Medulla oblongata (tissue), 1 donor: ENCODE measurements at regions not wholly inside any gene's neighbourhood (a gene's known extent, or its start where the extent isn't known, plus 50 kb on each side); places are given as distances from the start of the nearest gene placed in this dataset.

Source experiments
- DNase-seq: peaks from one replicate; pipeline ENCODE4 v3.0.0-alpha.2; 2015; ENCODE audit errors: extremely low spot score

DNA sequence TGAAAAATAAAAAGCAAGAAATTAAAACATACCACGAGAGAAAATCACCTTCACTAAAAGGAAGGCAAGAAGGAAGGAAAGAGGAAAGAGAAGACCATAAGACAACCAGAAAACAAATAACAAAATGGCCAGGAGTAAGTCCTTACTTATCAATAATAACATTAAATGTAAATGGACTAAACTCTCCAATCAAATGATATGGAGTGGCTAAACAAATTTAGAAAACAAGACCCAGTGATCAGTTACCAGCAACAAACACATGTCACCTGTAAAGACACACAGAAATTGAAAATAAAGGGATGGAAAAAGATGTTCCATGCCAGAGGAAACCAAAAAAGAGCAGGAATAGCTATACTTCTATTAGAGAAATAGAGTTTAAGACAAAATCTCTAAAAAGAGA, 85.0 kb upstream of the SLC38A4 start:
- DNase-seq = no peak

GRCh38 chr12:46914336-46914735, 88.5 kb upstream of the SLC38A4 start:
- no peak for DNase-seq

- DNase-seq = no peak
These were observed 89.3 kb upstream of the SLC38A4 start for GRCh38 chr12:46915082-46915481.

GRCh38 chr12:46915836-46916235, 90.0 kb upstream of the SLC38A4 start:
- DNase-seq = no peak

- no peak for DNase-seq
These were observed 91.1 kb upstream of the SLC38A4 start for GRCh38 chr12:46916796-46917419.

GRCh38 chr12:46917821-46918220, 92.0 kb upstream of the SLC38A4 start:
- DNase-seq = no peak

GRCh38 chr12:46918631-46919030, 92.8 kb upstream of the SLC38A4 start:
- no peak for DNase-seq

DNA sequence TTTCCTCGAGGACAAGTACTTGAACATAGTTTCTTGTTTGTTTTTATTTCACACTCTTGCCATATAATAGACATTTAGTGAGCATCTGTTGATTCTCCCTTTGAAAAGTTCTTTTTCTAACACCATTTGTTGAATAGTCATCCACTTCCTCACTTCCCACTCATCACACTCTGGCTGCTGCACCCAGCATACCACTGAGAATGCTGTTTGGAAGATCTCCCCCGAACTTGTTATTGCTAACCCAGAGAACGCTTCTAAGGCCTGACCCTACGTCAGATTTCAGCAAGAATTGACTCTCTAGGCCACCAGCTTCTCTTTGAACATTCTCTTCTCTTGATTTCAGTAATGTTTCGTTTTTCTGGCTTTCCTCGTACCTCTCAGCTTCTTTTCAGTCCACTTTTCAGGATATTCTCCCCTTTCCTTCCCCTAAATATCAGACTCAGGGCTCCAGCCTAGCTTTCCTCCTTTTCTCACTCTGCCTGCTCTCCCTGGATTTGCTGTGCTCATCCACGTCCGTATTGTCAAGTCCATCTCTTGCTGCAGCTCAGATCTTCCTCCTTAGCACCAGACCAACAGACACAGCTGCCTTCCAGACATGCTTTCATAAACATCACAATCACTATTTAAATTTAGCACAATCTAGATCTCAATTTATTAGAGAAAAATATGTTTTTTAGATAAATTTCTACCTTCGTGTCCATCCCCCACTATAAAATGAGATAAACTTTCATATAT, 94.0 kb upstream of the SLC38A4 start:
- DNase-seq = no peak

- DNase-seq = no peak
These were observed 94.7 kb upstream of the SLC38A4 start for GRCh38 chr12:46920499-46920898.

GRCh38 chr12:46921048-46921763, 95.4 kb upstream of the SLC38A4 start:
- DNase-seq = no peak

DNA sequence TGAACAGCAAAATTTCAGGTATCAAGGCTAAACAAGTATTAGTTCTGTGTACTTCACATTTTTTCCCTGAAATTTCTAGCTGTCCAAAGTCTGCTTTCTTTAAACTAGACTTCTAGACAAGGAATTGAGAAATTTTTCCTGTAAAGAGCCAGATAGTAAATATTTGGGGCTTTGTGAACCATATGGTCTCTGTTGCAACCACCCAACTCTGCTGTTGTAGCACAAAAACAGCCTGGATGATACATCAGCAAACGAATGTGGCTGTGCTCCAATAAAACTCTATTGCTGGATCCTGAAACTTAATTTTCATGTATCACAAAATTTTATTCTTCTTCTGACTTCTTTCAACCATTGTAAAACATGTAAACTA, 96.0 kb upstream of the SLC38A4 start:
- DNase-seq = no peak

- no peak for DNase-seq
These were observed 100.7 kb upstream of the SLC38A4 start for GRCh38 chr12:46926526-46926925.

DNA sequence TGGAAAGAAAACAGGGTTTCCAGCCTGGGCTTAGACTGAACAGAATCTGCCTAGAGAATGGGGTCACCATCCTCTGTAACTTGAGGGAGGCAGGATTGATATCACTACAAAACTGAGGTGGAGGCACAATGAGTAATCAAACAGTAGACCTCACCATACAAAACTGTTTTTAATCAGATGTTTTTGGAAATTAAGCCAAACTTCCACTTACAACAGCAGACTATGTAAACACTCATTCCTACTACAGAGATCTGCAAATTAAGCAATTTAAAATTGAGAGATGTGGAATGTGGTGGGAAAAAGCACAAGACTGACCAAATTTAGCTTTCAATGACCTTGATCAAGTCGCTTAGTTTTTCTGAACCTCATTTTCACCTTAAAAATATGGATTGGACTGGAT, 104.3 kb upstream of the SLC38A4 start:
- DNase-seq = no peak

- peak; percentile 50 for DNase-seq
These were observed 108.2 kb upstream of the SLC38A4 start for GRCh38 chr12:46933947-46934346.

DNA sequence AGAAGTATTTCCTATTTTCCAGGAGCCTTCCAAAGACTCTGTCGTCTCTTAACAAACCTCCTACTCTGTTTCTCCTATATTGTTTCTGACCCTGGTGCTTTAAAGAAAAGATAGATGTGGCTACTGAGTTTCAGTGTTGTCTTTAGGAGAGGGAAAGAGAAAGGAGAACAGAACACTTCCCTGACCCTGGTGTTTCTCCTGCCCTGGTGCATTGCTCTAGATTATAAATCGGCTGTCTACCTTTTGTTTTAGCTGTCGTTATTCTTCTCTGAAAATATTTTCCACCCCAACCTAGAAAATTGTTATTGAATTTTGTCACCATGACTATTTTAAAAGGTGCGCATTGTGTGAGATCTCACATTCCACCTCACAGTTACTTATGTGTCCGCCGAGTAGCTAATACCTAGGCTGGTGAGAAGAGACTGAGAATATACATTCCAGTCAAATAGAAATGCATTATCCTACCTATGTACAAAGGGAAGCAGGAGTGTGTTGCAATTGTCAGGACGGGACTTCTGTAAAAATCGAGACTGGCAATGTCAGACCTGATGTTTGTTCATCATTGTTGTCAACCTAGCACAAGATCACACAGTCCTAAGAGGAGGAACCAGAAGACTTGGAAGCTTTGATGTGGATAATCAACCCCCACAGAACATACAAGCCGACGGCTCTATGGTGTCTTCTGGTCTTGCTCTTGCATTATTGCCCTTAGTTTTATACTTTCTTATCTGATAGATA, 108.7 kb upstream of the SLC38A4 start:
- no peak for DNase-seq

GRCh38 chr12:46935271-46935847, 109.6 kb upstream of the SLC38A4 start:
- DNase-seq = no peak

GRCh38 chr12:46936042-46936441, 110.2 kb upstream of the SLC38A4 start:
- no peak for DNase-seq

DNA sequence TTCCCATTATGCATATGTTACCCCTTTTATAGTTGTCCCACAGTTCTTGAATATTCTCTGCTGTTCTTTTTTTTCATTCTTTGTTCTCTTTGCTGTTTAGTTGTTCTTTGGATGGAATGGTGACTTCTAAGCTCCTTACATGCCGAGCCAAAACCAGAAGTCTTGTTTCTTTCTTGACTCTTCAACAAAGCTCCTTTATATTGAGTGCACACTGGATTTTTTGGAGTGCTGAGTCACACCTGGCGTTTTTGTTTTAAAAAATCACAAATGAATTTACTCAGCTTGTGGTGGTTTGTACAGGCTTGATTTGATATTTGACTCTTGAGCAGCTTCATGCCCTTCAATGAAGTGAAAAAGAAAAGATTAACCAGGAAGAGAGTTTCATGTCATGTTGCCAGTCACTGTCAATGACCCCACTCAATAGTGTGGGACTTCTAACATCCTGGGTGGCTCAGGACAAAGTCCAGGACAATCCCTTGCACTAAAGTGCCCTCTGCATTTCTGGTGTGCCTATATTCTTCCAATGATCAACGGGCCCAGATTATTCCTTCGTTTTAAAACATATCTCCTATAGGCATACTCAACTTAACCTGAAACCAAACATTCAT, 112.4 kb upstream of the SLC38A4 start:
- no peak for DNase-seq

DNA sequence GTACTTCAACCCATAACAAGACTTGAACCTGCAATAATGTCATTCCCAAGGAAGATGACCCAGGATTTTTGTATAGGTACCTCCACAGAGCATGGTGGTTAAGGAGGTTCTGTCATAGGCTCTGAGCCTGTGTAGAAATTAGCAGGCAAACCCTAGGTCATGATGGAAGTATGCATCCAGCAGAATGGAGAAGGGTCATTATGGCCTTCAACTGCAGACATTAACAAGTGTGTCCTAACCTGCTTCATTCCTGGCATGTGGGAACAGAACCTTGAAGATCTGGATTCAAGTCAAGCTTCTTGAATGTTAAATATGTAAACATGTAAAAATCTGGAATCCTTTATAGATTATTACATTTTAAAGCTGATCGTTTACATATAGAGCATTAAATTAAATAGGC, 116.2 kb upstream of the SLC38A4 start:
- DNase-seq = no peak

- DNase-seq = no peak
These were observed 116.8 kb upstream of the SLC38A4 start for GRCh38 chr12:46942579-46942978.

DNA sequence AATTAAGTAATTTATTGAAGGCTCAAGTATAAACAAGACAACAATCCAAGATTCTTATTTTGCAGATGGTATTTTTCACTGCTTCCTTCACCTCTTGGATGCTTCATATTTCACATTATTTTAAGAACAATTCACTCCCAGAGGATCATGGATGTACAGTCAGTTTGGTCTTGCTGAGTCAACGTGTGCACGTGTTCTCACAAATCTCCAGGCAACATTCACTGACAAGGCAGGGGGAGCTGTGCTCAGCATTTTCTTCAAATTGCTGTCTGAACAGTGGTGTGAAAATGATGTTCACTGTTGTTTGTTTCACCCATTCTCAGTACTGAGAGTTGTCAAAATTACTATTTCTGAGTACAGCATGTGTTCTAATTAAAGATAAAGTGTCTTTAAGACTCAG, 118.3 kb upstream of the SLC38A4 start:
- no peak for DNase-seq

- DNase-seq = no peak
These were observed 119.0 kb upstream of the SLC38A4 start for GRCh38 chr12:46944771-46945170.
